IMR-90 (cell line): ENCODE measurements at regions not wholly inside any gene's neighbourhood (a gene's known extent, or its start where the extent isn't known, plus 50 kb on each side); places are given as distances from the start of the nearest gene placed in this dataset.

Source experiments
- ATAC-seq: fragments of 200-7000 bp; cut with Tn5 transposase; 2 replicates; pipeline ENCODE4 v1.9.1; 2020; ENCODE audit warnings: low read depth, mild to moderate bottlenecking, moderate library complexity
- BruUV-seq: library from RNA; stranded (reverse); fragments of 400-500 nt; replicated peaks from 2 replicates; lab custom pipeline; 2021; lab: Mats Ljungman, UMichigan
- CTCF ChIA-PET: fragments of 300-600 bp; formaldehyde crosslinking; extraction: SDS; loops from one replicate; lab custom pipeline; 2021; ENCODE audit warnings: antibody characterized with exemption; lab: Yijun Ruan, JAX
- POLR2A ChIA-PET: fragments of 300-600 bp; sonication (Branson Sonifier 250); formaldehyde crosslinking; loops from one replicate; lab custom pipeline; 2022; ENCODE audit warnings: antibody characterized with exemption; ENCODE audit not compliant: unreplicated experiment; lab: Charles Lee
- DNase-seq: peaks from one replicate; pipeline ENCODE4 v3.0.0; 2013
- H2AFZ ChIP-seq: replicated peaks from 2 replicates; pipeline ENCODE3; 2013; ENCODE audit warnings: low read length, mild to moderate bottlenecking; ENCODE audit not compliant: poor library complexity
- H2AK5ac ChIP-seq: 2 replicates; pipeline ENCODE4 v1.6.1; 2013; ENCODE audit warnings: low read depth, low read length, inconsistent platforms
- H2AK9ac ChIP-seq: replicated peaks from 2 replicates; pipeline ENCODE3; 2013; ENCODE audit warnings: mild to moderate bottlenecking, low read depth, low read length, moderate library complexity; ENCODE audit not compliant: poor library complexity
- H2BK120ac ChIP-seq: 2 replicates; pipeline ENCODE4 v1.6.1; 2013; ENCODE audit warnings: low read depth, low read length, inconsistent platforms
- H2BK15ac ChIP-seq: 3 replicates; pipeline ENCODE4 v1.6.1; 2013; ENCODE audit warnings: low read depth, low read length, inconsistent platforms
- H2BK20ac ChIP-seq: 2 replicates; pipeline ENCODE4 v1.6.1; 2013; ENCODE audit warnings: low read depth, mild to moderate bottlenecking, inconsistent platforms, low read length, moderate library complexity
- H2BK5ac ChIP-seq: 2 replicates; pipeline ENCODE4 v1.6.1; 2013; ENCODE audit warnings: mild to moderate bottlenecking, low read depth, low read length, inconsistent platforms; ENCODE audit not compliant: poor library complexity, severe bottlenecking
- H3K14ac ChIP-seq: replicated peaks from 2 replicates; pipeline ENCODE4 v1.6.1; 2013; ENCODE audit warnings: low read depth, low read length, inconsistent platforms
- H3K18ac ChIP-seq: 2 replicates; pipeline ENCODE4 v1.6.1; 2013; ENCODE audit warnings: low read depth, low read length, control low read depth
- H3K23ac ChIP-seq: 2 replicates; pipeline ENCODE4 v1.6.1; 2013; ENCODE audit warnings: low read depth, low read length, inconsistent platforms
- H3K27ac ChIP-seq: 2 replicates; pipeline ENCODE4 v1.5.1; 2013; ENCODE audit warnings: mild to moderate bottlenecking, control low read depth, low read length; ENCODE audit not compliant: insufficient read depth
- H3K27me3 ChIP-seq: 2 replicates; pipeline ENCODE4 v1.6.1; 2013; ENCODE audit warnings: low read length; ENCODE audit not compliant: control insufficient read depth, insufficient read depth
- H3K36me3 ChIP-seq: 2 replicates; pipeline ENCODE4 v1.6.1; 2013; ENCODE audit warnings: low read length, mixed read lengths; ENCODE audit not compliant: control insufficient read depth, insufficient read depth
- H3K4ac ChIP-seq: 2 replicates; pipeline ENCODE4 v1.6.1; 2013; ENCODE audit warnings: low read depth, low read length, inconsistent platforms
- H3K4me1 ChIP-seq: 2 replicates; pipeline ENCODE4 v1.6.1; 2013; ENCODE audit warnings: low read length, mixed read lengths; ENCODE audit not compliant: control insufficient read depth, insufficient read depth
- H3K4me2 ChIP-seq: 2 replicates; pipeline ENCODE4 v1.6.1; 2013; ENCODE audit warnings: low read depth, mild to moderate bottlenecking, control low read depth, low read length, moderate library complexity
- H3K4me3 ChIP-seq: 2 replicates; pipeline ENCODE4 v1.5.1; 2013; ENCODE audit warnings: low read depth, mild to moderate bottlenecking, control low read depth, low read length, moderate library complexity; ENCODE audit not compliant: insufficient read depth
- H3K56ac ChIP-seq: 2 replicates; pipeline ENCODE4 v1.6.1; 2013; ENCODE audit warnings: low read length, inconsistent platforms; ENCODE audit not compliant: insufficient read depth; ENCODE audit errors: extremely low read depth
- H3K79me1 ChIP-seq, 2 experiments: 2 replicates each; pipeline ENCODE4 v1.6.1; 2013; ENCODE audit warnings: low read length in 2 of 2, inconsistent platforms in 1 of 2, low read depth in 1 of 2
- H3K9ac ChIP-seq: 2 replicates; pipeline ENCODE4 v1.6.1; 2013; ENCODE audit warnings: low read depth, low read length, control low read depth
- H3K9me1 ChIP-seq: 2 replicates; pipeline ENCODE4 v1.6.1; 2013; ENCODE audit warnings: low read length, inconsistent platforms; ENCODE audit not compliant: insufficient read depth
- H3K9me3 ChIP-seq: 2 replicates; pipeline ENCODE4 v1.6.1; 2013; ENCODE audit warnings: low read length; ENCODE audit not compliant: control insufficient read depth, insufficient read depth
- H4K20me1 ChIP-seq: 2 replicates; pipeline ENCODE4 v1.6.1; 2013; ENCODE audit warnings: low read length, inconsistent platforms; ENCODE audit not compliant: insufficient read depth
- H4K5ac ChIP-seq: 2 replicates; pipeline ENCODE4 v1.6.1; 2013; ENCODE audit warnings: mild to moderate bottlenecking, low read depth, low read length, control low read depth
- H4K8ac ChIP-seq, 2 experiments: 2 replicates each; pipeline ENCODE4 v1.6.1; 2013; ENCODE audit warnings: low read depth in 2 of 2, low read length in 2 of 2, control low read depth in 1 of 2, inconsistent platforms in 1 of 2
- H4K91ac ChIP-seq: 2 replicates; pipeline ENCODE4 v1.6.1; 2013; ENCODE audit warnings: low read depth, low read length, inconsistent platforms; ENCODE audit not compliant: insufficient read depth
- BHLHE40 ChIP-seq: fragments of 150-350 bp; IDR thresholded peaks from 2 replicates; pipeline ENCODE4 v1.6.1; 2016; ENCODE audit warnings: mild to moderate bottlenecking, low read depth, low read length
- CEBPB ChIP-seq: IDR thresholded peaks from 2 replicates; pipeline ENCODE4 v1.6.1; 2012; ENCODE audit warnings: low read depth, low read length, improper control_type of control experiment
- CHD1 ChIP-seq: IDR thresholded peaks from 2 replicates; pipeline ENCODE4 v1.6.1; 2012; ENCODE audit warnings: low read depth, low read length, improper control_type of control experiment
- CTCF ChIP-seq: conservative IDR thresholded peaks from 2 replicates; pipeline ENCODE4 v1.5.1; 2012; ENCODE audit warnings: mild to moderate bottlenecking, low read depth, low read length, improper control_type of control experiment
- ELK1 ChIP-seq: fragments of 150-350 bp; IDR thresholded peaks from 2 replicates; pipeline ENCODE4 v1.6.1; 2016; ENCODE audit warnings: low read depth, mild to moderate bottlenecking, low read length, moderate library complexity, borderline replicate concordance
- FOS ChIP-seq: fragments of 150-350 bp; IDR thresholded peaks from 2 replicates; pipeline ENCODE4 v1.6.1; 2016; ENCODE audit warnings: low read depth, low read length
- MAFK ChIP-seq: IDR thresholded peaks from 2 replicates; pipeline ENCODE4 v1.6.1; 2012; ENCODE audit warnings: low read depth, low read length, improper control_type of control experiment
- MAZ ChIP-seq: IDR thresholded peaks from 2 replicates; pipeline ENCODE4 v1.6.1; 2012; ENCODE audit warnings: low read depth, mild to moderate bottlenecking, low read length, improper control_type of control experiment, moderate library complexity, borderline replicate concordance
- MXI1 ChIP-seq: IDR thresholded peaks from 2 replicates; pipeline ENCODE4 v1.6.1; 2012; ENCODE audit warnings: low read depth, mild to moderate bottlenecking, low read length, moderate library complexity, borderline replicate concordance
- NFE2L2 ChIP-seq: fragments of 150-350 bp; IDR thresholded peaks from 2 replicates; pipeline ENCODE4 v1.6.1; 2016; ENCODE audit warnings: low read depth, mild to moderate bottlenecking, low read length
- POLR2A ChIP-seq: IDR thresholded peaks from 2 replicates; pipeline ENCODE4 v1.6.1; 2012; ENCODE audit warnings: mild to moderate bottlenecking, low read depth, low read length
- RAD21 ChIP-seq: IDR thresholded peaks from 2 replicates; pipeline ENCODE4 v1.6.1; 2012; ENCODE audit warnings: low read length, improper control_type of control experiment
- RCOR1 ChIP-seq: IDR thresholded peaks from 2 replicates; pipeline ENCODE4 v1.6.1; 2012; ENCODE audit warnings: mild to moderate bottlenecking, low read length, improper control_type of control experiment; ENCODE audit not compliant: insufficient replicate concordance
- RFX5 ChIP-seq: IDR thresholded peaks from 2 replicates; pipeline ENCODE4 v1.8.0; 2012; ENCODE audit warnings: low read depth, mild to moderate bottlenecking, low read length, moderate library complexity
- SMC3 ChIP-seq: fragments of 150-350 bp; IDR thresholded peaks from 2 replicates; pipeline ENCODE4 v1.6.1; 2016; ENCODE audit warnings: low read depth, mild to moderate bottlenecking, antibody characterized with exemption, low read length, moderate library complexity
- USF2 ChIP-seq: fragments of 150-350 bp; IDR thresholded peaks from 2 replicates; pipeline ENCODE4 v1.6.1; 2017; ENCODE audit warnings: mild to moderate bottlenecking, antibody characterized with exemption, low read length, low read depth
- WGBS, 2 experiments: methylation state at CpG; one replicate each; pipeline versions ENCODE4 v1.1.5 to v1.1.7; 2013; ENCODE audit warnings: missing lambda C conversion rate in 2 of 2; ENCODE audit not compliant: insufficient read length in 1 of 2; ENCODE audit errors: extremely low coverage in 2 of 2; 5-methylcytosine and 5-hydroxymethylcytosine counted together
- dilution Hi-C: fragments of 300-500 bp; cut with HindIII; formaldehyde crosslinking; loops from one replicate; pipeline ENCODE4 v1.14.3; 2018; ENCODE audit warnings: low sequenced_read_pairs; ENCODE audit not compliant: unreplicated experiment
- in situ Hi-C: fragments of 300-500 bp; cut with MboI; formaldehyde crosslinking; loops from 3 replicates; pipeline ENCODE4 v1.14.3; 2019; ENCODE audit warnings: low sequenced_read_pairs, inconsistent platforms, mixed read lengths
- intact Hi-C: fragments of 100-400 bp; cut with micrococcal nuclease; formaldehyde crosslinking; loops from 2 replicates; pipeline ENCODE4 v1.10.0; 2022

GRCh38 chr5:74072646-74073045 lies 446.6 kb downstream of the ARHGEF28 start:
- Histone ChIP-seq H3K4me1 (no peaks in the 10 kb centered on the region), H2BK20ac (no peak overlapping the region), H3K79me1 (no peaks in the 10 kb centered on the region), H4K91ac (no peak overlapping the region), H3K56ac (no peak overlapping the region), H2BK120ac (no peak overlapping the region), H2BK5ac (no peak overlapping the region), H2BK15ac (no peak overlapping the region), H4K20me1 (no peaks in the 10 kb centered on the region), H4K8ac (no peak overlapping the region), H3K23ac (no peak overlapping the region), H3K4me3 (no peak overlapping the region), H3K4me2 (no peak overlapping the region), H3K27ac (no peak overlapping the region), H3K9me1 (no peaks in the 10 kb centered on the region), H3K14ac (no peak overlapping the region), H3K18ac (no peak overlapping the region), H4K5ac (no peak overlapping the region), H3K9me3 (no peaks in the 10 kb centered on the region), H3K4ac (no peak overlapping the region), H2AK9ac (no peak overlapping the region), H2AK5ac (no peak overlapping the region), H3K36me3 (no peaks in the 10 kb centered on the region), H3K9ac (no peak overlapping the region), H3K27me3 (peaks cover 16% of the 10 kb centered on the region), H2AFZ (no peak overlapping the region)
- dilution Hi-C loops (no loop called here), in situ Hi-C loops (no loop called here), intact Hi-C loops (no loop called here)
- DNase-seq (no peak), ATAC-seq (no peak)
- POLR2A ChIA-PET: no interaction called here
- CTCF ChIA-PET: no interaction called here
- TF ChIP-seq MAZ: no peak
- no peak for TF ChIP-seq RCOR1
- TF ChIP-seq CEBPB: no peak
- no peak for TF ChIP-seq CTCF
- no peak for TF ChIP-seq BHLHE40
- TF ChIP-seq RFX5: no peak
- TF ChIP-seq FOS: no peak
- no peak for TF ChIP-seq CHD1
- no peak for TF ChIP-seq MXI1
- TF ChIP-seq USF2: no peak
- TF ChIP-seq NFE2L2: no peak
- TF ChIP-seq SMC3: no peak
- TF ChIP-seq ELK1: no peak
- TF ChIP-seq MAFK: no peak
- no peak for TF ChIP-seq POLR2A
- no peak for TF ChIP-seq RAD21
- BruUV-seq: no TSS peak
- no CpG with 5 or more reads among the region's 1 CpG for WGBS, 2 experiments
